ENCODE measurements at regions not wholly inside any gene's neighbourhood (a gene's known extent, or its start where the extent isn't known, plus 50 kb on each side); places are given as distances from the start of the nearest gene placed in this dataset.

DNA sequence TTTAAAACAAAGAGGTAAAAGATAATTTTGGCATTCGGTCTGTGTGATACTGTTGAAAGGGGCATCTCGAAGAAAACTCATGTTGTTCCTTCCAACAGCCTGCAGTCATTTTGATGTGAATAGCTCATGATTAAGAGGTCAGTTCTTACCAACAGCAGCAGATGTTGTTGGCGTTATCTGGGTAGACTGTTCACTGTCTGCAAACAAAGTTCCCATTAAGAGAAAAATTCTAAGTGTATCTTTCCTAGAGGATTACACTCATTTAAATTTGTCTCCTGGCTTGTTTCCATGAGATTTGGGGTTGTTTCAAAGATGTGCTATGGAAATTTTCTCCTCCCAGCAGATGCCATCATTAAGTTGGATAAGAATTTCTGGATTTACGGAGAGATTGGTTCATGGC lies 138.2 kb upstream of the RORB start:
- Histone ChIP-seq H2AFZ (ENCODE audit: insufficient read depth, low read depth, low read length, poor library complexity, severe bottlenecking) (no peak overlapping the region), H3K79me2 (ENCODE audit: control insufficient read depth, insufficient read depth, low read length) (no peaks in the 10 kb centered on the region), H3K9ac (ENCODE audit: low read length) (no peak overlapping the region), H3K4me2 (replicated peaks; ENCODE audit: low read depth, low read length, poor library complexity, severe bottlenecking) (no peak overlapping the region), H3K36me3 (replicated peaks in 1 of 2; ENCODE audit: control extremely low read depth in 1 of 2, control insufficient read depth in 1 of 2, extremely low read depth in 1 of 2, insufficient read depth in 2 of 2, low read length in 1 of 2) (no peaks in the 10 kb centered on the region), H3K9me3 (ENCODE audit: control extremely low read depth in 1 of 3, control insufficient read depth in 2 of 3, insufficient read depth in 1 of 3, low read length in 2 of 3) (no peaks in the 10 kb centered on the region), H3K4me1 (ENCODE audit: control insufficient read depth in 2 of 2, insufficient read depth in 2 of 2, low read length in 2 of 2) (no peaks in the 10 kb centered on the region), H3K27ac (ENCODE audit: low read length in 2 of 2) (no peak overlapping the region), H4K20me1 (ENCODE audit: control insufficient read depth, insufficient read depth, low read length, poor library complexity, severe bottlenecking) (no peaks in the 10 kb centered on the region), H3K27me3 (replicated peaks in 1 of 4; ENCODE audit: control extremely low read depth in 1 of 4, control insufficient read depth in 3 of 4, insufficient read depth in 4 of 4, low read length in 3 of 4) (no peaks in the 10 kb centered on the region), H3K4me3 (ENCODE audit: control extremely low read depth in 1 of 5, extremely low read depth in 1 of 5, insufficient read depth in 1 of 5, low read depth in 2 of 5, low read length in 4 of 5) (no peak overlapping the region)
- no peaks in the 10 kb centered on the region for H3K27me3 Mint-ChIP-seq
- 77% methylated on average over 2 of the region's 4 CpGs for WGBS (ENCODE audit: insufficient coverage)
- ChIA-PET POLR2A (no interaction called here), CTCF (no interaction called here)
- H3K9me3 Mint-ChIP-seq (ENCODE audit: insufficient read depth) = no peaks in the 10 kb centered on the region
- ATAC-seq (ENCODE audit: low read depth) (no peak), DNase-seq (no peak)
- H3K4me1 Mint-ChIP-seq = no peaks in the 10 kb centered on the region
- no peak overlapping the region for H3K4me3 Mint-ChIP-seq
- intact Hi-C loops (cut with micrococcal nuclease) = no loop called here
- no peak overlapping the region for H3K27ac Mint-ChIP-seq
- no peak for TF ChIP-seq EZH2 (IDR thresholded peaks at IDR 0.05; ENCODE audit: borderline replicate concordance, insufficient read depth, low read depth, low read length, poor library complexity, severe bottlenecking)
- TF ChIP-seq, protein P1, sequence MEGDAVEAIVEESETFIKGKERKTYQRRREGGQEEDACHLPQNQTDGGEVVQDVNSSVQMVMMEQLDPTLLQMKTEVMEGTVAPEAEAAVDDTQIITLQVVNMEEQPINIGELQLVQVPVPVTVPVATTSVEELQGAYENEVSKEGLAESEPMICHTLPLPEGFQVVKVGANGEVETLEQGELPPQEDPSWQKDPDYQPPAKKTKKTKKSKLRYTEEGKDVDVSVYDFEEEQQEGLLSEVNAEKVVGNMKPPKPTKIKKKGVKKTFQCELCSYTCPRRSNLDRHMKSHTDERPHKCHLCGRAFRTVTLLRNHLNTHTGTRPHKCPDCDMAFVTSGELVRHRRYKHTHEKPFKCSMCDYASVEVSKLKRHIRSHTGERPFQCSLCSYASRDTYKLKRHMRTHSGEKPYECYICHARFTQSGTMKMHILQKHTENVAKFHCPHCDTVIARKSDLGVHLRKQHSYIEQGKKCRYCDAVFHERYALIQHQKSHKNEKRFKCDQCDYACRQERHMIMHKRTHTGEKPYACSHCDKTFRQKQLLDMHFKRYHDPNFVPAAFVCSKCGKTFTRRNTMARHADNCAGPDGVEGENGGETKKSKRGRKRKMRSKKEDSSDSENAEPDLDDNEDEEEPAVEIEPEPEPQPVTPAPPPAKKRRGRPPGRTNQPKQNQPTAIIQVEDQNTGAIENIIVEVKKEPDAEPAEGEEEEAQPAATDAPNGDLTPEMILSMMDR (IDR thresholded peaks at IDR 0.05) = no peak

DNA sequence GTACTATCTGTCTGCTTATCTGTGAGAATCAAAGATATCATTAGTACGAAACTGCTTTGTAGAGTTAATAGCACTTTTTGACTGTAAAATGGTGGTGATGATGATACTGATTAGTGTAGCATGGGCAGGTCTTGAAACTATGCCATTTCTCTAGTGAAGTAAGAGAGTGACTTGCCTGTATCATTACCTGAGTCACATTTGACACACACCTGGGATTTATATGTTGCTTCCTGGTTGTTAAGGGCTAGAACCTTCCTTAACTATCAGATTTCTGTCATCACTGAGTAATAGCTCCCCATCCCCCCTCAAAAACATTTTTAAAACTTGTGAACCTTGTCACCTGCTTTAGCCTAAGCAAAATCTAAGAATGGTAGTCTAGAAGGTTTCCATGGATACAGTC lies 135.6 kb upstream of the RORB start:
- H3K4me1 Mint-ChIP-seq = no peaks in the 10 kb centered on the region
- H3K4me3 ChIP-seq (ENCODE audit: control extremely low read depth in 1 of 5, extremely low read depth in 1 of 5, insufficient read depth in 1 of 5, low read depth in 2 of 5, low read length in 4 of 5) = no peak overlapping the region
- TF ChIP-seq EZH2 (IDR thresholded peaks at IDR 0.05; ENCODE audit: borderline replicate concordance, insufficient read depth, low read depth, low read length, poor library complexity, severe bottlenecking) = no peak
- TF ChIP-seq, protein P1 (IDR thresholded peaks at IDR 0.05) = no peak
- H3K9me3 Mint-ChIP-seq (ENCODE audit: insufficient read depth) = no peaks in the 10 kb centered on the region
- no peak overlapping the region for H2AFZ ChIP-seq (ENCODE audit: insufficient read depth, low read depth, low read length, poor library complexity, severe bottlenecking)
- no peaks in the 10 kb centered on the region for H3K27me3 ChIP-seq (replicated peaks in 1 of 4; ENCODE audit: control extremely low read depth in 1 of 4, control insufficient read depth in 3 of 4, insufficient read depth in 4 of 4, low read length in 3 of 4)
- no peaks in the 10 kb centered on the region for H3K36me3 ChIP-seq (replicated peaks in 1 of 2; ENCODE audit: control extremely low read depth in 1 of 2, control insufficient read depth in 1 of 2, extremely low read depth in 1 of 2, insufficient read depth in 2 of 2, low read length in 1 of 2)
- H3K27ac ChIP-seq (ENCODE audit: low read length in 2 of 2) = no peak overlapping the region
- ChIA-PET CTCF (no interaction called here), POLR2A (no interaction called here)
- no peak for ATAC-seq (ENCODE audit: low read depth)
- intact Hi-C loops (cut with micrococcal nuclease) = no loop called here
- H3K9me3 ChIP-seq (ENCODE audit: control extremely low read depth in 1 of 3, control insufficient read depth in 2 of 3, insufficient read depth in 1 of 3, low read length in 2 of 3) = no peaks in the 10 kb centered on the region
- DNase-seq = no peak
- no peak overlapping the region for H3K9ac ChIP-seq (ENCODE audit: low read length)
- H3K4me2 ChIP-seq (replicated peaks; ENCODE audit: low read depth, low read length, poor library complexity, severe bottlenecking) = no peak overlapping the region
- H3K27me3 Mint-ChIP-seq = no peaks in the 10 kb centered on the region
- H3K27ac Mint-ChIP-seq = no peak overlapping the region
- H3K79me2 ChIP-seq (ENCODE audit: control insufficient read depth, insufficient read depth, low read length) = no peaks in the 10 kb centered on the region
- 100% methylated on average over 1 of the region's 1 CpG for WGBS (ENCODE audit: insufficient coverage)
- H4K20me1 ChIP-seq (ENCODE audit: control insufficient read depth, insufficient read depth, low read length, poor library complexity, severe bottlenecking) = no peaks in the 10 kb centered on the region
- no peak overlapping the region for H3K4me3 Mint-ChIP-seq
- H3K4me1 ChIP-seq (ENCODE audit: control insufficient read depth in 2 of 2, insufficient read depth in 2 of 2, low read length in 2 of 2) = no peaks in the 10 kb centered on the region
